ENCODE measurements at regions not wholly inside any gene's neighbourhood (a gene's known extent, or its start where the extent isn't known, plus 50 kb on each side); places are given as distances from the start of the nearest gene placed in this dataset.

DNA sequence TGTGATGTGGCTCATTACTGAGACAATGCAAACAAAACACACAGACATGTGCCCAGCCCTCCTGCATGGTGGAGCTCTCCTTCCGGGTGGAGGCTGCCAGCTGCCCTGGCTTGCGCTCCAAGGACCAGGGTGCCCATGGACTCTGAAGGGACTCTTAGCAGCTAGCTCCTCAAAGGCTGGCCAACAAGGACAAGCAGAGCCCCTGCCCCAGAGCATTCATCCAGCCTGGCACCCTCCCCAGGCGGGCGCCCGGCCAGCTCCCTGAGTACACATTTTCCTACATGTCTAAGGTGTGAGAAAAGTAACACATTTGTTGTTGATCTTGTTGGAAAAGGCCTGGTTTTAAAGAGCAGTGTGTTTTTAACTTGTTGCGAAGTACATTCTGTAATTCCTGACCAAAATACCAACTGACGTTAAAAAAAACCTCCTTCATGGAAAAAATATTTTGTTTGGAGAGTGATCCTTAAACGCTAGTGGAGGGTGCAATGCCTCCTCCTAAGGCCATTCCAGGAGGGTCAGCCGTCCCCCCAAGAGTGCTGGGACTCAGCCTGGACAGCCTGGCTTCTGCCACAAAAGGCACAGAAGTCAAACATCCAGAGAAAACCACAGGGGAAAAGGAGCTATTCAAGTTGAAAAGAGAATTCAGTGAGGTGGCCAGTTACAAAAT is 86.9 kb downstream of the KLF15 start:
- no peaks in the 10 kb centered on the region for H3K9me3 ChIP-seq (ENCODE audit: low read length)
- Mint-ChIP-seq H3K4me1 (no peaks in the 10 kb centered on the region), H3K27ac (no peak overlapping the region), H3K36me3 (no peaks in the 10 kb centered on the region), H3K9me3 (peaks cover 0 to 5% (median 0%) of the 10 kb centered on the region in 5 donors), H3K4me3 (no peak overlapping the region), H3K27me3 (peaks cover 11 to 38% of the 10 kb centered on the region in 2 donors)
- POLR2A ChIA-PET: no interaction called here
- H3K4me3 ChIP-seq (ENCODE audit: low read length): no peak overlapping the region
- no peak overlapping the region for H3K27ac ChIP-seq (ENCODE audit: low read depth, low read length)
- no peaks in the 10 kb centered on the region for H3K36me3 ChIP-seq (ENCODE audit: insufficient read depth, low read length)
- no peaks in the 10 kb centered on the region for H3K27me3 ChIP-seq (ENCODE audit: insufficient read depth, low read length, poor library complexity, severe bottlenecking)
- CTCF ChIA-PET: no interaction called here
- no peaks in the 10 kb centered on the region for H3K4me1 ChIP-seq (ENCODE audit: insufficient read depth, low read length)
- no peak for DNase-seq

DNA sequence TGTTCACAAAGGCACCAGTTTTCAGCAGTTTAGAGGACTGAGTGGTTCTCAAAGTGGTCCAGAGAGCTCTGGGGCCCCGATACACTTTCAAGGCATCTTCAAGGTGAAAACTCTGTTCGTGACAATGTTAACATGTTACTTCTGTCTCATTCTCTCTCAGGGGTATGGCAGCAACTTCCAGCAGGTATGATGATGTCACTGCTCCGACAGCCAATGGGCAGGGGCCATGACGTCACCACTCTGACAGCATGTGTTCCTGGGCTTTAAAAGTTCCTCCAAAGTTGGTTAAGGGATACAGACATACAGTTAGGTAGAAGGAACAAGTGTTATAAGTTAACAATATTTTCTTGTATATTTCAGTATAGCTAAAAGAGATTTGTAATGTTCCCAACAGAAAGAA is 87.9 kb downstream of the KLF15 start:
- Histone ChIP-seq H3K27ac (ENCODE audit: low read depth, low read length) (no peak overlapping the region), H3K36me3 (ENCODE audit: insufficient read depth, low read length) (no peaks in the 10 kb centered on the region), H3K9me3 (ENCODE audit: low read length) (no peaks in the 10 kb centered on the region), H3K4me3 (ENCODE audit: low read length) (no peak overlapping the region), H3K4me1 (ENCODE audit: insufficient read depth, low read length) (no peaks in the 10 kb centered on the region), H3K27me3 (ENCODE audit: insufficient read depth, low read length, poor library complexity, severe bottlenecking) (no peaks in the 10 kb centered on the region)
- Mint-ChIP-seq H3K4me1 (no peaks in the 10 kb centered on the region), H3K27me3 (peaks cover 14 to 42% of the 10 kb centered on the region in 2 donors), H3K4me3 (no peak overlapping the region), H3K36me3 (no peaks in the 10 kb centered on the region), H3K9me3 (peaks cover 0 to 5% (median 0%) of the 10 kb centered on the region in 5 donors), H3K27ac (no peak overlapping the region)
- DNase-seq: no peak
- ChIA-PET CTCF (no interaction called here), POLR2A (no interaction called here)

DNA sequence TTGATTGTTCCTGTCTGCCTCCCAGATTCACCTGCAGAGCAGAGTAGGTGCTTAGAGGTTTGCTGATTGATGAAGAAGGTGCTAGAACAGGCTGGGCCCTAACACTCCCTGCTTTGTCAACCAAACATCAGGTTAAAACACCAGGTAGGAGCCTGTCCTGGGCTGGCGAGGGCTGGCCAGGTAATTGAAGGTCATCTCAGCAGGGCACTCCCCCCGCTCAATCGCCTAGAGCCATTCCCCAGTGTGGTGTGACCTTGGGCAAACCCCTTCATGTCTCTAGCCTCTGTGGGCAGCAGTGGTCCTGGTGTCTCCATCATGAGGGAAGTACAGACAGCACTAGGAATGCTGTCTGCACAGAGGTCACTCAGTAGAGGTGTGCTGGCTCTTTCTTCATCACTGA is 88.3 kb downstream of the KLF15 start:
- Mint-ChIP-seq H3K4me1 (no peaks in the 10 kb centered on the region), H3K4me3 (no peak overlapping the region), H3K27ac (no peak overlapping the region), H3K36me3 (no peaks in the 10 kb centered on the region), H3K9me3 (peaks cover 0 to 5% (median 0%) of the 10 kb centered on the region in 5 donors), H3K27me3 (peaks cover 16 to 41% of the 10 kb centered on the region in 2 donors)
- POLR2A ChIA-PET: no interaction called here
- CTCF ChIA-PET: no interaction called here
- H3K4me3 ChIP-seq (ENCODE audit: low read length): no peak overlapping the region
- no peak overlapping the region for H3K27ac ChIP-seq (ENCODE audit: low read depth, low read length)
- no peaks in the 10 kb centered on the region for H3K4me1 ChIP-seq (ENCODE audit: insufficient read depth, low read length)
- no peaks in the 10 kb centered on the region for H3K9me3 ChIP-seq (ENCODE audit: low read length)
- no peaks in the 10 kb centered on the region for H3K36me3 ChIP-seq (ENCODE audit: insufficient read depth, low read length)
- DNase-seq: no peak
- no peaks in the 10 kb centered on the region for H3K27me3 ChIP-seq (ENCODE audit: insufficient read depth, low read length, poor library complexity, severe bottlenecking)

GRCh38 chr3:126267976-126268615 is 87.7 kb upstream of the ALDH1L1 start:
- H3K27me3 Mint-ChIP-seq: peaks cover 17 to 43% of the 10 kb centered on the region in 2 donors
- H3K4me3 Mint-ChIP-seq: no peak overlapping the region
- Histone ChIP-seq H3K9me3 (ENCODE audit: low read length) (no peaks in the 10 kb centered on the region), H3K27ac (ENCODE audit: low read depth, low read length) (no peak overlapping the region), H3K36me3 (ENCODE audit: insufficient read depth, low read length) (no peaks in the 10 kb centered on the region), H3K27me3 (ENCODE audit: insufficient read depth, low read length, poor library complexity, severe bottlenecking) (no peaks in the 10 kb centered on the region), H3K4me3 (ENCODE audit: low read length) (no peak overlapping the region), H3K4me1 (ENCODE audit: insufficient read depth, low read length) (no peaks in the 10 kb centered on the region)
- CTCF ChIA-PET: no interaction called here
- H3K27ac Mint-ChIP-seq: no peak overlapping the region
- no peaks in the 10 kb centered on the region for H3K36me3 Mint-ChIP-seq
- no peak for DNase-seq
- H3K4me1 Mint-ChIP-seq: no peaks in the 10 kb centered on the region
- POLR2A ChIA-PET: no interaction called here
- H3K9me3 Mint-ChIP-seq: peaks cover 0 to 5% (median 0%) of the 10 kb centered on the region in 5 donors

- Histone ChIP-seq H3K4me3 (ENCODE audit: low read length) (no peak overlapping the region), H3K9me3 (ENCODE audit: low read length) (no peaks in the 10 kb centered on the region), H3K27me3 (ENCODE audit: insufficient read depth, low read length, poor library complexity, severe bottlenecking) (no peaks in the 10 kb centered on the region), H3K4me1 (ENCODE audit: insufficient read depth, low read length) (no peaks in the 10 kb centered on the region), H3K36me3 (ENCODE audit: insufficient read depth, low read length) (no peaks in the 10 kb centered on the region), H3K27ac (ENCODE audit: low read depth, low read length) (no peak overlapping the region)
- Mint-ChIP-seq H3K4me1 (no peaks in the 10 kb centered on the region), H3K27ac (no peak overlapping the region), H3K4me3 (no peak overlapping the region), H3K27me3 (peaks cover 14 to 49% of the 10 kb centered on the region in 2 donors), H3K9me3 (peaks cover 0 to 5% (median 0%) of the 10 kb centered on the region in 5 donors), H3K36me3 (no peaks in the 10 kb centered on the region)
- POLR2A ChIA-PET: no interaction called here
- no peak for DNase-seq
- CTCF ChIA-PET: no interaction called here
Observed at GRCh38 chr3:126267169-126267975, 87.0 kb upstream of the ALDH1L1 start.

DNA sequence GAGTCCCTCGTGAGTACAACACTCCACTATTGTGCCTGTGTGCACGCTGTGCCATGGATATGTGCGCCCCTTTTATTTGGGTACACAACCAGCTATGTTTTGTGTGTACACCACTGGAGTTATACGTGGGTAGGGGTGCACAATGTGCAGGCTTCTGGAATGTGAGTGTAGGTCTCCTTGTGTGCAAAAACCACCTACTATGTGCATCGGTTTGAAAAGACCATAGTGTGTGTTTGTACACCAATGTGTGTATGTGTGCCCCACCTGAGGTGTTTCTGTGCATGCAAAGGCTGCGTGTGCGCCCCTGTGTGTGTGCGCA is 86.4 kb upstream of the ALDH1L1 start:
- Mint-ChIP-seq H3K27ac (no peak overlapping the region), H3K9me3 (peaks cover 0 to 5% (median 0%) of the 10 kb centered on the region in 5 donors), H3K4me3 (no peak overlapping the region), H3K27me3 (peaks cover 15 to 50% of the 10 kb centered on the region in 2 donors), H3K4me1 (no peaks in the 10 kb centered on the region), H3K36me3 (no peaks in the 10 kb centered on the region)
- Histone ChIP-seq H3K27ac (ENCODE audit: low read depth, low read length) (no peak overlapping the region), H3K9me3 (ENCODE audit: low read length) (no peaks in the 10 kb centered on the region), H3K4me1 (ENCODE audit: insufficient read depth, low read length) (no peaks in the 10 kb centered on the region), H3K4me3 (ENCODE audit: low read length) (no peak overlapping the region), H3K36me3 (ENCODE audit: insufficient read depth, low read length) (no peaks in the 10 kb centered on the region), H3K27me3 (ENCODE audit: insufficient read depth, low read length, poor library complexity, severe bottlenecking) (no peaks in the 10 kb centered on the region)
- no peak for DNase-seq
- ChIA-PET CTCF (no interaction called here), POLR2A (no interaction called here)

DNA sequence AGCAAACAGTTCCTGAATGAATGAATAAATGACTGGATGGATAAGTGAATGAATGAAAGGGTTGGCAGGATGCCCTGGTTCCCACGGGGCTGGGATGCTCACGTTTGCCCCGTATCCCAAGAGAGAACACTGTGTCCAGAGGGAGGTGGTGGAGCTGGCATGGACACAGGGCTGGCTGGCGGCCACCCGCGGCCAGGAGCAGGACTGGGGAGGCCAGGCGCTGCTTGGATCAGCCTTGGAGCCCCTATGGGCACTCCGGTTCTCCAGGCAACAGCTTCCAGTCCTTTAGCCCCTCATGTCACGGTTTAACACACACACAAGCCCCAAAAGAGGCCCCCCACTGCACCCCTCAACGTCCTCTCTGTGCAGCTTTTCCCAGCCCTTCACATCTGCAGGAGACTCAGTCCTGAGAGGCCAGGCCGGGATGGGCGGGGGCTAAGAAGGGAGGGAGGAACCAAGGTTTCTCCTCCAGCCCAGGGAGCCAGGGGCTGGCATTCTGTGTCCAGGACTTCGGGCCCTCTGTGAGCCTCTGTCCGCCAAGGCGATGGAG is 86.0 kb upstream of the ALDH1L1 start:
- Histone ChIP-seq H3K4me1 (ENCODE audit: insufficient read depth, low read length) (no peaks in the 10 kb centered on the region), H3K9me3 (ENCODE audit: low read length) (no peaks in the 10 kb centered on the region), H3K4me3 (ENCODE audit: low read length) (no peak overlapping the region), H3K27me3 (ENCODE audit: insufficient read depth, low read length, poor library complexity, severe bottlenecking) (no peaks in the 10 kb centered on the region), H3K36me3 (ENCODE audit: insufficient read depth, low read length) (no peaks in the 10 kb centered on the region), H3K27ac (ENCODE audit: low read depth, low read length) (no peak overlapping the region)
- Mint-ChIP-seq H3K27me3 (peaks cover 15 to 53% of the 10 kb centered on the region in 2 donors), H3K9me3 (peaks cover 0 to 5% (median 0%) of the 10 kb centered on the region in 5 donors), H3K27ac (no peak overlapping the region), H3K4me1 (no peaks in the 10 kb centered on the region), H3K4me3 (no peak overlapping the region), H3K36me3 (no peaks in the 10 kb centered on the region)
- ChIA-PET POLR2A (no interaction called here), CTCF (no interaction called here)
- DNase-seq: no peak

- Mint-ChIP-seq H3K27me3 (peaks cover 17 to 49% of the 10 kb centered on the region in 2 donors), H3K27ac (no peak overlapping the region), H3K4me3 (no peak overlapping the region), H3K36me3 (no peaks in the 10 kb centered on the region), H3K9me3 (peaks cover 0 to 2% (median 0%) of the 10 kb centered on the region in 5 donors), H3K4me1 (no peaks in the 10 kb centered on the region)
- Histone ChIP-seq H3K27me3 (ENCODE audit: insufficient read depth, low read length, poor library complexity, severe bottlenecking) (no peaks in the 10 kb centered on the region), H3K4me1 (ENCODE audit: insufficient read depth, low read length) (no peaks in the 10 kb centered on the region), H3K9me3 (ENCODE audit: low read length) (no peaks in the 10 kb centered on the region), H3K36me3 (ENCODE audit: insufficient read depth, low read length) (no peaks in the 10 kb centered on the region), H3K27ac (ENCODE audit: low read depth, low read length) (no peak overlapping the region), H3K4me3 (ENCODE audit: low read length) (no peak overlapping the region)
- no peak for DNase-seq
- CTCF ChIA-PET: no interaction called here
- POLR2A ChIA-PET: no interaction called here
Observed at GRCh38 chr3:126264952-126265351, 84.6 kb upstream of the ALDH1L1 start.

Measured in CD8-positive, alpha-beta memory T cell (primary cell).